ENCODE measurements at regions not wholly inside any gene's neighbourhood (a gene's known extent, or its start where the extent isn't known, plus 50 kb on each side); places are given as distances from the start of the nearest gene placed in this dataset.
A peak's percentile ranks its signal among the peaks of the same experiment; 100 is the strongest.
"Not testable (repeated sequence)": the region's sequence is repeated elsewhere in the genome, so short reads cannot be mapped to it uniquely, and the experiment has no call there.

DNA sequence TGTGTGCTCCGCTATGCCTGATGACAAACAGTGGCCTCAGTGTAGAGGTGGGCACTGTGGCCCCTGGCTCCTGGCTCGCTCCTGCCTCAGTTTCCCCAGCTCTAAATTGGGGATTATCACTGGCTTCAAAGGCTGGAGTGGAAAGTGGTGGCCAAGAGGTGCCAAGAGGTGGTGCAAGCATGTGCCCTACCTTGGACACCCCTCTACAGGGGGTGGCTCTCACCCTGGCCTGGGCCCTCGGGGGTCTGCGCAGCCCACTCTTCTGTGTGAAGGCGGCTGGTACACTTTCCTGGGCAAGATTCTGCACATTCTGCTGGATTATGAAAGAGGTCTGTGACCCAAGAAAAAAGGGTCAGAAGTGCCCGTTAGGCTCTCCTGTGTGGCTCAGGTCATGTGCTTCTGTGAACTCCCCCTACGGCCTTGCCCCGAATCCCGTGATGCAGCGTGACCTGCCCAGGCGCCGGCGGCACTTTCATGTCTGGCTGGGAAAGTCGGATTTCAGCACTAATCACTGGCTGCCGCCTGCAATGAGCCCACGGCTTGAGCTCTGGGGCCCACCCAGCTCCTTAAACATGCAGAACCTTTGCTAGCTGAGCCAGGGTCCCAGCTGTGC lies 57.3 kb upstream of the SPN start (continued):
- TF ChIP-seq ZNF335 (CRISPR knock-in tag; IDR thresholded peaks at IDR 0.05) (0 out of 2 replicates have a peak, but pooled peaks have one; percentile 42), ZNF350 (CRISPR knock-in tag; IDR thresholded peaks at IDR 0.05; ENCODE audit: borderline replicate concordance, low read depth) (peak; percentile 62; the same call in 1 of the 2 replicates), SOX5 (CRISPR knock-in tag; IDR thresholded peaks at IDR 0.05; ENCODE audit: borderline replicate concordance) (peak; percentile 93), ZNF232 (CRISPR knock-in tag; IDR thresholded peaks at IDR 0.05; ENCODE audit: borderline replicate concordance) (peak; percentile 33; the same call in 1 of the 2 replicates), POGZ (CRISPR knock-in tag; IDR thresholded peaks at IDR 0.05) (peak; percentile 56; the same call in 1 of the 2 replicates), CREM (IDR thresholded peaks at IDR 0.05) (peak; percentile 72; the same call in 1 of the 2 replicates), SAP130 (CRISPR knock-in tag; IDR thresholded peaks at IDR 0.05; ENCODE audit: low read depth) (peak; percentile 87), BRCA1 (CRISPR knock-in tag; IDR thresholded peaks at IDR 0.05) (0 out of 2 replicates have a peak, but pooled peaks have one; percentile 53), ZNF430 (CRISPR knock-in tag; IDR thresholded peaks at IDR 0.05) (peak; percentile 41; the same call in 1 of the 2 replicates), HNF4A (CRISPR knock-in tag; IDR thresholded peaks at IDR 0.05) (peak; percentile 88), ZNF788 (CRISPR knock-in tag; IDR thresholded peaks at IDR 0.05; ENCODE audit: borderline replicate concordance) (peak; percentile 74; the same call in 1 of the 2 replicates), TARDBP (CRISPR knock-in tag; IDR thresholded peaks at IDR 0.05) (peak; percentile 70; the same call in 1 of the 2 replicates), KAT8 (CRISPR knock-in tag; IDR thresholded peaks at IDR 0.05) (peak; percentile 70; the same call in 1 of the 2 replicates), STAG1 (CRISPR knock-in tag; IDR thresholded peaks at IDR 0.05) (peak; percentile 16; the same call in 1 of the 2 replicates), MXD4 (CRISPR knock-in tag; IDR thresholded peaks at IDR 0.05) (0 out of 2 replicates have a peak, but pooled peaks have one; percentile 37)
- TF ChIP-seq, protein P1, sequence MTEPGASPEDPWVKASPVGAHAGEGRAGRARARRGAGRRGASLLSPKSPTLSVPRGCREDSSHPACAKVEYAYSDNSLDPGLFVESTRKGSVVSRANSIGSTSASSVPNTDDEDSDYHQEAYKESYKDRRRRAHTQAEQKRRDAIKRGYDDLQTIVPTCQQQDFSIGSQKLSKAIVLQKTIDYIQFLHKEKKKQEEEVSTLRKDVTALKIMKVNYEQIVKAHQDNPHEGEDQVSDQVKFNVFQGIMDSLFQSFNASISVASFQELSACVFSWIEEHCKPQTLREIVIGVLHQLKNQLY (CRISPR knock-in tag; IDR thresholded peaks at IDR 0.05), result peak; percentile 83
- TF ChIP-seq, protein P2, sequence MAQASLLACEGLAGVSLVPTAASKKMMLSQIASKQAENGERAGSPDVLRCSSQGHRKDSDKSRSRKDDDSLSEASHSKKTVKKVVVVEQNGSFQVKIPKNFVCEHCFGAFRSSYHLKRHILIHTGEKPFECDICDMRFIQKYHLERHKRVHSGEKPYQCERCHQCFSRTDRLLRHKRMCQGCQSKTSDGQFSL (CRISPR knock-in tag; IDR thresholded peaks at IDR 0.05), result peak; percentile 84; the same call in 1 of the 2 replicates
- TF ChIP-seq CREM (CRISPR knock-in tag; IDR thresholded peaks at IDR 0.05), result not testable (repeated sequence)
- TF ChIP-seq, protein P3, sequence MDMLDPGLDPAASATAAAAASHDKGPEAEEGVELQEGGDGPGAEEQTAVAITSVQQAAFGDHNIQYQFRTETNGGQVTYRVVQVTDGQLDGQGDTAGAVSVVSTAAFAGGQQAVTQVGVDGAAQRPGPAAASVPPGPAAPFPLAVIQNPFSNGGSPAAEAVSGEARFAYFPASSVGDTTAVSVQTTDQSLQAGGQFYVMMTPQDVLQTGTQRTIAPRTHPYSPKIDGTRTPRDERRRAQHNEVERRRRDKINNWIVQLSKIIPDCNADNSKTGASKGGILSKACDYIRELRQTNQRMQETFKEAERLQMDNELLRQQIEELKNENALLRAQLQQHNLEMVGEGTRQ (IDR thresholded peaks at IDR 0.05; ENCODE audit: low read depth, low read length), result peak; percentile 50; the same call in 1 of the 2 replicates
- TF ChIP-seq, protein P3 (CRISPR knock-in tag; IDR thresholded peaks at IDR 0.05; ENCODE audit: borderline replicate concordance), result peak; percentile 74; the same call in 1 of the 2 replicates
- TF ChIP-seq, protein P4, sequence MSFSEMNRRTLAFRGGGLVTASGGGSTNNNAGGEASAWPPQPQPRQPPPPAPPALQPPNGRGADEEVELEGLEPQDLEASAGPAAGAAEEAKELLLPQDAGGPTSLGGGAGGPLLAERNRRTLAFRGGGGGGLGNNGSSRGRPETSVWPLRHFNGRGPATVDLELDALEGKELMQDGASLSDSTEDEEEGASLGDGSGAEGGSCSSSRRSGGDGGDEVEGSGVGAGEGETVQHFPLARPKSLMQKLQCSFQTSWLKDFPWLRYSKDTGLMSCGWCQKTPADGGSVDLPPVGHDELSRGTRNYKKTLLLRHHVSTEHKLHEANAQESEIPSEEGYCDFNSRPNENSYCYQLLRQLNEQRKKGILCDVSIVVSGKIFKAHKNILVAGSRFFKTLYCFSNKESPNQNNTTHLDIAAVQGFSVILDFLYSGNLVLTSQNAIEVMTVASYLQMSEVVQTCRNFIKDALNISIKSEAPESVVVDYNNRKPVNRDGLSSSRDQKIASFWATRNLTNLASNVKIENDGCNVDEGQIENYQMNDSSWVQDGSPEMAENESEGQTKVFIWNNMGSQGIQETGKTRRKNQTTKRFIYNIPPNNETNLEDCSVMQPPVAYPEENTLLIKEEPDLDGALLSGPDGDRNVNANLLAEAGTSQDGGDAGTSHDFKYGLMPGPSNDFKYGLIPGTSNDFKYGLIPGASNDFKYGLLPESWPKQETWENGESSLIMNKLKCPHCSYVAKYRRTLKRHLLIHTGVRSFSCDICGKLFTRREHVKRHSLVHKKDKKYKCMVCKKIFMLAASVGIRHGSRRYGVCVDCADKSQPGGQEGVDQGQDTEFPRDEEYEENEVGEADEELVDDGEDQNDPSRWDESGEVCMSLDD (CRISPR knock-in tag; IDR thresholded peaks at IDR 0.05; ENCODE audit: borderline replicate concordance), result 0 out of 2 replicates have a peak, but pooled peaks have one; percentile 23

All from HepG2 (cell line).